GM21717 (cell line): ENCODE measurements at regions not wholly inside any gene's neighbourhood (a gene's known extent, or its start where the extent isn't known, plus 50 kb on each side); places are given as distances from the start of the nearest gene placed in this dataset.

Source experiments
- ATAC-seq: cut with Tn5 transposase; IDR thresholded peaks from one replicate; pipeline ENCODE4 v1.9.1; 2021; ENCODE audit warnings: mild to moderate bottlenecking, moderate library complexity; ENCODE audit not compliant: unreplicated experiment

DNA sequence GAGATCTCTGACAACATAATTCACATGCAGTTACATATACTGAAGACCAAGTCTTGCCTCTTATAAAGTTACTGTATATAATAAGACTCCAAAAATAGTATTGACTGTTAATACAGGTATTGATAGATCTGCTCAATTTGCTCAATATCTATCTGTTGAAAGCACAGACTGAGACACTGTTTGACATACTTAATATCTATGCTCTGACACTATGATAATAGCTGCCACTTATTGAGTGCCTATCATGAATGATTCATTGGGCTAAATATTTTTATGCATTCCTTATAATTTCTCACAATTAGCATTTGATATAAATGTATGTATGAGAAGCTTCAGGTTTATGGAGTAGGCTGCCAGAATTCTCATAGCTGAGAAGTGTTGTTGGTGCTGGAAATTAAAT lies 1600.9 kb upstream of the IGFBP7 start:
- ATAC-seq = no peak

DNA sequence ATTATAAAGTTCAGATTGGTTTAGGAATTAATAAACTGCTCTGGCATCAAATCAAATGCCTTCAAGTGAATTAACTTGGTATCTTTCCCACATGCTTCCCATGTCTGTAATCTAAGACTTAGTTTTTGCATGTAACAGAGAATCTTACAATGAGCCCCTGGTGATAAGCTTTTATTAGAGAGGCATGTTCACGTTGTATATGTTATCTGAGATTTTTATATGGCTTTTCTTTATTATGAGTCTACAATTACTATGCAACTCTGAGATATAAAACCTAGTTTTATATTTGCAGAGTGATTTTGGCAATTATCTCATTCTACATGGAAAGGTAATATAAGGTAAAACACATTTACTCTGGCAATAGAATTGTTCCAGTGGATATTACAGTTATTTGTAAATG lies 1578.4 kb upstream of the IGFBP7 start:
- ATAC-seq = no peak

DNA sequence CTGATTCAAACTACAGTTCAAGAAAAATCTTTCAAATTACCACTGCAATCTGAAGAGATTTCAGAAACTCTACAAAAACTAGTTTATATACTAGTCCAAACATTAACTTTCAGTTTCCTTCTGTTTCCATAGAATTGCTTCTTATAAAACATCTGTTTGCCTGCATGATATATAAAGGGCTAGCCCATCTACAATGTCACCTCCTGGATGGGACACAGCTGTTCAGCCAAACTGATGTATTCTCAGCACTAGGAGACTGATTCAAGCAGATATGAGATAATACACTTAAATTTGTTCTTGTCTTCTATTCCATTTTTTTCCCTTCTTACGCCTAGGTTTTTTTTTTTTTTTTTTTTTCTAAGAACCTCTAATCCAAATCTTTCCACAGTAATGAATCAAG lies 1569.7 kb upstream of the IGFBP7 start:
- ATAC-seq = no peak

DNA sequence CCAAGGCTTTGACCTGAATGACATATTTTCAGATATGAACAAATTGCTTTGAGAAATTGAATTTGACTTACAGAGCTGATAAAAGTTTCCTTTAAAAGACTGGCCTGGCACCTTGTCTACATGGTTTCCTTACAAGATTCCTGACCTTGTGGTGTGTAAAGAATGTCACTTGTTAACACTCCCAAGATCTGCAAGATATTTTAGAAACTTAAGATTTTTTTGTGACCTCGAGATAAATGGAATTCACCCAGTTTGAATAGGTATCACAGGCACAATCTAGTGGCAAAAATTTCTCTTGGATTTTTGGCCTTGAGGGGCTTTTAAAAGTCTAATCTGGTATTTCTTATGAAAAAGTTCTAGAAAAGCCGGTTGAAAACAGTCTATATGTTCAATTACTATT lies 1568.9 kb upstream of the IGFBP7 start:
- ATAC-seq = no peak

DNA sequence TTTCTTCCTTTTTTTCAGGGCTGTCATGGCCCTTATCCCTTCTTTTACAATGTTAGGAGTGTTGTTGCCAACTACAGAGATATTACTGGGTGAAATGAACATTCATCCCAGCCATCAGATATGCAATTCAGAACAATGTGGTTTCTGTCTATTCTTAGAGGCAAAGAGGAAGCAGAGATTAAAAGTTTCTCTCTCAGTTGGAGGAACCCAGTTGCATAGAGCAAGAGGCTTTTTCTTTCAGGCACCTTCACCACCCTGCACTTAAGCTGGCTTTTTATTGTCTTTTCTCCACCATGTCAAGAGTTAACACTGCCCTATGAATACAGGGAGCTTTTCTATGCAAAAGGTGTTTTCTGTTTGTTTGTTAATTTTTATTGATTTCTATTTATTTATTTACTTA lies 1559.6 kb upstream of the IGFBP7 start:
- ATAC-seq = no peak

DNA sequence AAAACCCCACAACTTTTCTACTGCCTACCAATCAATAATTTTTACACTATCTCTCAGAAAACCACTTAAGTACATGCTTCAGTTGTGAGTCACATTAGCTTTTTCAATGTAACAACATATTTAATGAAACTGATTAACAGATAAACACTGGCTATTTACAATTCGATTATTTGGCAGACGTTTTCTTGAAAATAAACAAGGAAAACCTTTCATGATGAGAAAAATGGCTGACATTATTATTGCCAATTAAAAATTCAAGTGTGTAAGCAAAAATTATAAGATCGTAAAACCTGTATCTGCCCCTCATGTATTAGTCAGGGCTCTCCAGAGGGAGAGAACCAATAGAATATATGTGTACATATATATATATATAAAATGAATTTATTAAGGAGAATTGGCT lies 1555.5 kb upstream of the IGFBP7 start:
- no peak for ATAC-seq

DNA sequence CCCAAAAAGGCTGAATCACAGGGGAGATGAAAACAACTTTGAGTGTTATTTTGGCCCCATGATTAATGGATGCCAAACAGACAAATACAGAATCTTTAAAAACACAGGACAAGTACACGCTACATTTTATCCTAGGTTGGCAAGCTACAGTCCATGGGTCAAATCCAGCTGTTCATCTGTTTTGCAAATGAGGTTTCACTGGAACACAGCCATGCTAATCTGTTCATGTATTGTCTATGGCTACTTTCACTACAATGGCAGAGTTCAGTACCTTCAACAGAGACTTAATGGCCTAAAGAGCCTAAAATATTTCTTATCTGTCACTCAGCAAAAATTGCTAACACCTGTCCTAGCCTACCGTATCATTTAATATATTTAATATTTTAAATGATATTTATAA lies 1548.5 kb upstream of the IGFBP7 start:
- no peak for ATAC-seq

DNA sequence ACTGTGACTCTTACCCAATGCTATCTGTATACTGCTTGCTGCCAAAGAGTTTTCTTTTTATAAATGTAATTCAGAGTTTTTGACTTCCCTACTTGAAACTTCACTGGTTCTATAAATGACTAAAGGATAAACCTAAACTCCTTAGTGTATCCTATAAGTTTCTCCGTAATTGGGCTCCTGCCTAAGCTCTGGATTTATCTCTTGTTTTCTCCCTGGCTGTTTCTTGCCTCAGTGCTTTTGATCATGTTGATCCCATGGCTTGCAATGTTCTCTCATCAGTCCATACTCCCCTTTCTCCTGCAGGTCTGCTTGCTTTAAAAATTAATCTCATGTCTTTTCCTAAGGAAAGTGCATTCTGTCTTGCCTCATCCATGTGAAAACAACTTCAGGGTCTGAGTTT lies 1543.1 kb upstream of the IGFBP7 start:
- no peak for ATAC-seq

DNA sequence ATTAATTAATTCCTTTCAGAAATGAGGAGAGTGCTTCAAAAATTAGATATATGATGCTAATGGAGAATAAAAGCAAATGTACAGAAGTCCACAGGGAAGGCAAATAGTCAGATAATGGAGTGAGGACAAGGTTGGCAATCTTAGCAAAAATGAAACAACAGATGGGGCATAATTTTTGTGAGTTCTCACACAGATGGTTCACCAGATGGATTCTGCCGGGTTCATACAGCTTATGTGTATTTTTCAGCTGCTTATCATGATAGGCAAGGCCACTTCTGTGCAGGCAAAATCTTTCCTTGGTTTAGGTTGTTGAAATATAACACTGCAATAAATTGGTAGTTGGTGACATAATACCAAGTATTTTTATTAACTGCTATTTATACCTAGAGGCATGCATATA lies 1539.0 kb upstream of the IGFBP7 start:
- no peak for ATAC-seq

DNA sequence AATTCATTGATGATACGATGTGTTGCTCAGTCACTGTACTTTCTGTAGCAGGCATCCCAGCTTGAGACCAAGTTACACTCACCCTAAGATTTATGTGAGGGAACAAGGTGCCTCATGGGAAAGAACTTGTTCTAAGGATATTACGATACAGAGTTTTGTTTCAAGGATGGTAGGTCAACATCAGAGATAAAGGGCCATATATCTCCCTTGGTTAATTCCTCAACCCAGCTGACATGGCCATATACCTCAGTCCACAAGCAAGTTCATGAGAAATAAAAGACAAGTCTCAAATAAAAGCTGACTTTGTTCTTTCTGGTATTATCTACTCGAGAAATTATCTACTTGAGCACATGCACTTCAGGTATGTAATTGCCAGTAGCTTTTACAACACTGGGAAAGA lies 1535.9 kb upstream of the IGFBP7 start:
- no peak for ATAC-seq

DNA sequence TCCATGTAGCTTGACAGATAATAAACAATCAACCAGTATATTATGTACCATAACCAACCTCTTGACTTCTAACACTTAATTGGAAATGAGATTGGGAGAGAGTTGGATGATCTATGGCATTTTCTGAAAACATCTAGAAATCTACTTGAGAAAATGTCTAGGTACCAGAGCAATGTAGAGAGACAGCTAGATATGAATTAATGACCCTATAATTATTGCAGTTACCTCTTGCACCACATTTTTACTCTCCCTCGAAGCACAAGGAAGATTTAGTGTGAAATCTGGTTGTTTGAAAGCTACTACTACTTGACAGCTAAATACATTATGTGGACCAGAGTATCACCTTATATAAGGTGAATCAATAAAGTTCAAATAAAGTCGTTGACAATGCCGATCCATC lies 1534.4 kb upstream of the IGFBP7 start:
- ATAC-seq = no peak

DNA sequence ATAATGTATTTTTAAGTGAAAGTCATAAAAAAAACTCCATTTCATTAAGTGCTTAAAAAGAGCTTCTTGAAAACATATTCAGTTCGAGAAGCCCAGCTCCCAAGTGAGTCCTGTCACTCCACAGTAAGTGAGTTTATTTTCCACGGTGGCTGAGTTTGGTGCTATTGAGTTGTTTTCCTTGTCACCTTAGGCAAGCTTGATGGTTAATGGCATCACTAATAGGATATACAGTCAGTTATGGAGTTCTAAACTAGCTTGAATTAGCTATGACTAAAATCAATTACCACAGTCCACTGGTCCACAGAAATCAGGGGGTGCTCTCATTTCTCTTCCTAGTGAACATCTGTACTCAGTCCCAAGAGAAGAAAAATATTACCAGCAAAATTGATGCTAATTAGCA lies 1526.2 kb upstream of the IGFBP7 start:
- ATAC-seq = no peak

DNA sequence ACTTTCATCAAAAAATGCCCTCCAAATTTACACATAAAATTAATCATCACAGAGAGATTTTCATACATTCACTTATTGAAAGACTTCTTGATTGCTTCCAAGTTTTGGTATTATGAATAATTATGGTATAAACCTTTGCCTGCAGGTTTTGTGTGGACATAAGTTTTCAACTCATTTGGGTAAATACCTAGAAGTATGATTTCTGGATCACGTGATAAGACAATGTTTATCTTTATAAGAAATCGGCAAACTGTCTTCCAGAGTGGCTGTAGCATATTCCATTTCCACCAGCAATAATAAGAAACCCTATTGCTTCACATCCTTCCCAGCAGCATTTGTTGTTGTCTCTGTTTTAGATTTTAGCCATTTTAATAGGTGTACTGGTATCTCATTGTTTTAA lies 1507.0 kb upstream of the IGFBP7 start:
- ATAC-seq = no peak

DNA sequence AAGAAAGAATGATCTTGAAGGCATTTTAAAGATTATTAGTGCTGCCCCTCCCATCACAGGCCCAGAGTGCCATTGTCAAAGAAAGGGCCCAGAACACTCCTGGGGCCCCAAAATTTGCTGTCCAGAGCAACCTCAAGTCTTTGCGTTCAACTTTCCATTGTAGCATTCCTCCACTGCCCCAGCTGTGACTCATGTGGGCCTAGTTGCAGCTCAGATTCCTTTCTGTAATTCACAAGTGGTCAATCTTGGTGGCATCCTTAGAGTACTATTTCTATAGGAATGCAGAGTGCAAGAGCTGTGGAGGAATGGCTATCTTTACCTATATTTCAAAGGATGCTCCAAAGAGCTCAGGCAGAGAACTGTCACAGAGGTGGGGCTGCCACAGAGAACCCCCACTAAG lies 1500.8 kb upstream of the IGFBP7 start:
- ATAC-seq = no peak

DNA sequence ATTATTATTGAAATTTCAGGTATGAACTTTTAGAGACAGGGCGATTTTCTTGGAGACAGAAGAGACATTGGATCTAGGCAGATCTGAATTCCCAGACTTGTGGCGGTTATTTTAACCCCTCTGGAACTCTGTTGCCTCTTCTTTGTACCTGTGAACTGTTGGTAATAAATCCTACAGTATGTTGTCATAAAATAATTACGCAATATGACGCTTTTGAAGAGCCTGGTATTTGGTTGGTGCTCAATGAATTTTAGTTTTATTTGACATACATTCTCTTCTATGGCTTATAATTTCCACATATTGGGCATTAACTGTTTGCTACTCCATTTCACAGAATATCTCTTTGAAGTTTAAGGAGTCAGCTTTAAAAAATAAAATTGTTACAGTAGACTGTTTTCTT lies 1496.1 kb upstream of the IGFBP7 start:
- ATAC-seq = no peak

DNA sequence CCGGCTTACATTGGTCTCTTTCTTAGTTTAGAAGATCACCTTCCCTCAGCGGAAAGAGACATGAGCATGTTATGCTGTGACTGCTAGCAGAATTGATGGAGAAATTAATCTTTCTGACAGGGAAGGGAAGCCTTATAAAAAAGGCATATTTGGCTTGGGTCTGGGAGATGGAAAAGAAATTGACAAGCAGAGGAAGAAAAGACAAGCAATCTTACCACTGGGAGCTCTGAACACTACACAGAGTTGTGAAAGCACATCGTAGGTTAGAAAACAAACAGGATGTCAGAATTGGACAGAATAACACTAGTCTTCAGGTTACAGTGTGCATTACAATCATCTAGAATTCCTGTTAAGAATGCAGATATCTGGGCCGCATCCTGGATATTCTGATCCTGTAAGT lies 1493.8 kb upstream of the IGFBP7 start:
- no peak for ATAC-seq

DNA sequence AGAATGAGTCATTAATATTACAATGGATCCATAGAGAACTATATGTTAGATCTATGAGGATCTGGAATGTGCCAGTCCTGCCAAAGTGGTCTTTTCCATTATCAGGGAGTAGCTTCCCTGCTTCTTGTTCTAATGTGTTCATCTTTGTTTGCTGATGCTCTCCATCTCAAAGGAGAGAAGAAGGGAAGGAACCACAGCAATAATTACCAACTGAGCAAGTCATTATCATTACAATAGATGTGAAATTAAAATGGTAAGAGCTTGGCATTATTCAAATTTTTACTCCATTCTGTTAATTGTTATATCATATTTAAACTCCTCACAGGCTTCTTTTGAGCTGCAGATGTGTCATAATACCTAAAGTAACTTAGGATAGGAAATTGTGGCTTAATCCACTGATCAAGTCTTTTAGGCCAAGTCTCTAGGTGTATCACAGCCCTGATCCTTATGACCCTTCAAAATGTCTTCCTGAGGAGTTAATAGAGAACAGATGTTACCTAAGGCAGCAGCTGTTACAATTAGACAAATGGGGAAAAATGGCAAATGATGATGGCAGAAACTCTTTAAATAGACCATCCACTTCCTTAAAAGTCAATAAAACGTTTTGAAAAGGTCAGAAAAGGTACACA lies 1492.7 kb upstream of the IGFBP7 start:
- ATAC-seq = no peak

DNA sequence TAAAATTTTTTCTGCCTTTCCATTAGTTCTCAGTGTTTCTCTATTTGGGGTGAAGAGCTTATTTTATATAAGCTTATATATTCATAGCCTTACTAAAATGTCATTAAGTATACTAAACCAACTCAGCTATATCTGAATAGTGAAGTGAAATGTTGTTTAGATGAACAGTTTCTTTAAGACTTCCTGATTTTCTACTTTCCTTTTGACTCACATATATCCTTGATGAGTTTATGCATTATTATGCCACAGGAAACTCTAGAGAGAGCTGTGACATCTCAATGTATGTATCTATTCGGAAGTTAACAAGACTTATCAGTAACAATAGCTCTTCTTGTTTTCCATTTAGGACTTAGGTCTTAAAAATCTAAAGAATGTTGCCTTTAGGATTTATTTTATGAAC lies 1491.8 kb upstream of the IGFBP7 start:
- no peak for ATAC-seq

DNA sequence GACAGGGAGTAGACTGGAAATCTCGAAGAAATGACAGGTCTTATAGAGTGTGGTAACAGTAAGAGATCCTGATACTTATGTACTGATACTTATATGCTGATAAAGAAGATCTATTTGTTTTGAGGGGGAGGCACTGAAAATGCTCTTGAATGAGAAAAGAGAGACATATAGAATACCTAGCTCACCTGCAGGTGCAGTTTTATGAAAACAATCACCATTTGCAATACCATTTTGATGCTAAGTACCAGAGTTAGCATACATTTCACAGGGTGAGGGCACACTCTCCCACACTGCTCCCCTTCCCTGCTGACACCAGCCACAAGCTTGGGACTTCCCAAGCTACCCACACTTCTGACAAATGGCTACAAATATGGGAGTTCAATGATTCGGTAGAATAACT lies 1490.1 kb upstream of the IGFBP7 start:
- no peak for ATAC-seq

DNA sequence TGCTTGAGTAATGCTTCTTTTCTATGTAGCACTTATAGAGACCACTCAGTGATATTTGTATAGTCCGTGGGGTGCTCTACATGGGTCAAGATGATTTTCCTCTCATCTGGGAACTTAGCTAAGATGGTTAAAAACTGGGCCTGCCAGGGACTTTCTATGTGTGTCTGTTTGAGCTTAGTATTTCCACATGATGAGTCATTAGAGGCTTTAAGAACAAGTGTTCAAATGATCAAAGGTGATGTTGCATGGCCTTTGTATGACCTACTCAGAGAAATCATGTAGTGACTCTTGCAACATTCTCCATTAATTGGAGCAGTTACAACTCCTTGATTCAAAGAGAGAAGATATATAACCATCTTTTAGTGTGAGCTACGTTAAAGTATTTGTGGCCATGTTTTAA lies 1480.5 kb upstream of the IGFBP7 start:
- ATAC-seq = no peak

DNA sequence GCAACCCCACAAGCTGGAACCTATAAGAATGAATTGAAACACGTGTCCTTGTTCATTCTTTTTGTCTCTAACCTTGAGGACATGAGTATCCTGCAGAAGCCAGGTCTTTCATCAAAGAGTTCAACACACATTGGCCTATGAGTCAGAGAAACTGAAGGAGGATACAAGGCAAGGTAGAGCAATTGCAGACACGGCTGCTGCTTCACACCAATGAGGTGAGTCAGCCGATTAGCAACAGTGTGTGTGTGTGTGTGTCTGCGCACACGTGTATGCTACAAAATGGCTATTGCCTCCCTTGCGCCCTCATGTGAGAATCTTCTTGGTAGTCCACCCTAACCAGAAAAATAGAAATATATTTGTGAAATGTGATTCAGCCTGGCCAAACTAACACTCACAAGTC lies 1477.7 kb upstream of the IGFBP7 start:
- ATAC-seq = no peak

DNA sequence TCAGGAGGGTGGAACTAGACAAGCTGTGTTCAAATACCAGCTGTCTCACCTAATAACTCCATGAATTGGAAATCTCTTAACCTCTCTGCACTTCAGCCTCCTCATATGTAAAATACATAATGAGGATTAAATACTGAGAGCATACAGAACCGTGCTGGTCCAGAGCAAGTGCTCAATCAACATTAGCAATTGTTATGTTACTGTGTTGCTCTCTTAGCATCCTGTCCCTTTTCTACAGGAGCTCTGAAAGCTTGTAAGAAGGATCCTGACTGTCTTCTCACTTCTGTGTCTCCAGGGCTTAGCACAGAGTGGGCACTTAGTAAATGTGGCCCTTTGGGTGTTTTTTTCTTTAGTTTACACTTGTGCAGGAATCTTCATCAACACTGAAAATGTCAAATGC lies 1456.1 kb upstream of the IGFBP7 start:
- ATAC-seq = no peak

DNA sequence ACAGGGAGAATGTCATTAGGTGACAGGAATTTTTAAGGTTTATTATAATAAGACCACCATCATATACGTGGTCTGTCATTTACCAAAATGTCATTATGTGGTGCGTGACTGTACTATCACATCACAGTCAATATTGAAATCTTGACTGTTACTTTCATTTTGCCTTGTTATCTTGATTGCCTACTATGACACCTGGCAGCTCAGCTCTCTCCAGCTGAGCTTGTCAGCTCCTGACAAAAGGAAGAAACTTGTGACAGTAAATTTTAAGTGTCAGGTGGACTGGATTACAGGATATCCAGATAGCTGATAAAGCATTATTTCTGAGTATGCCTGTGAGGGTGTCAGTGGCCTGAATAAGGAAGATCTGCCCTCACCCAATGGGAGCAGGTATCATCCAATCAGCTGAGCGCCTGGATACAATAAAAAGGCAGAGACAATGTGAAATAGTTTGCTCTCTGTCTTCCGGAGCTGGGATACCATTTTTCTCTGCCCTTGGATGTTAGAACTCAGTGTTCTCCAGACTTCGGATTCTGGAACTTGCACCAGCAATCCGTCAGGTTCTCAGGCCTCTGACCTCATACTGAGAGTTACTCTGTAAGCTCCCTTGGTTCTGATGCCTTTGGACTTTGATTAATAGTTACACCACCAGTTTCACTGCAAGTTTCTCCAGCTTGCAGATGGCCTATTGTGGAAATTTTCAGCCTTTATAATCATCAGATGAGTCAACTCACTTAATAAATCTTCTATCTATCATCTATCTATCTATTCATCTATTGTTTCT lies 1454.7 kb upstream of the IGFBP7 start:
- no peak for ATAC-seq
